ENCODE measurements at regions not wholly inside any gene's neighbourhood (a gene's known extent, or its start where the extent isn't known, plus 50 kb on each side); places are given as distances from the start of the nearest gene placed in this dataset.

GRCh38 chr20:39837561-39837960 lies 851.5 kb downstream of the MAFB start:
- Histone ChIP-seq H3K36me3 (ENCODE audit: insufficient read depth, low read length) (no peaks in the 10 kb centered on the region), H3K27ac (ENCODE audit: low read depth, low read length) (no peak overlapping the region), H3K4me1 (ENCODE audit: insufficient read depth, low read length) (no peaks in the 10 kb centered on the region), H3K27me3 (ENCODE audit: insufficient read depth, low read length) (no peaks in the 10 kb centered on the region), H3K4me3 (ENCODE audit: low read length in 2 of 2) (no peak overlapping the region), H3K9me3 (ENCODE audit: control insufficient read depth in 1 of 2, low read length in 2 of 2) (no peaks in the 10 kb centered on the region)
- ChIA-PET POLR2A (ENCODE audit: partially characterized antibody) (no interaction called here), CTCF (ENCODE audit: partially characterized antibody) (no interaction called here)
- Mint-ChIP-seq H3K36me3 (no peaks in the 10 kb centered on the region), H3K4me1 (no peaks in the 10 kb centered on the region), H3K9me3 (peaks cover 0 to 4% (median 0%) of the 10 kb centered on the region in 8 donors), H3K27me3 (peaks cover 0 to 3% of the 10 kb centered on the region in 2 donors), H3K27ac (no peak overlapping the region), H3K4me3 (no peak overlapping the region)
- DNase-seq: no peak
- intact Hi-C loops (cut with micrococcal nuclease): no loop called here

GRCh38 chr20:39835130-39835842 lies 853.8 kb downstream of the MAFB start:
- Histone ChIP-seq H3K27me3 (ENCODE audit: insufficient read depth, low read length) (no peaks in the 10 kb centered on the region), H3K27ac (ENCODE audit: low read depth, low read length) (no peak overlapping the region), H3K9me3 (ENCODE audit: control insufficient read depth in 1 of 2, low read length in 2 of 2) (no peaks in the 10 kb centered on the region), H3K4me1 (ENCODE audit: insufficient read depth, low read length) (no peaks in the 10 kb centered on the region), H3K36me3 (ENCODE audit: insufficient read depth, low read length) (no peaks in the 10 kb centered on the region), H3K4me3 (ENCODE audit: low read length in 2 of 2) (no peak overlapping the region)
- ChIA-PET POLR2A (ENCODE audit: partially characterized antibody) (no interaction called here), CTCF (ENCODE audit: partially characterized antibody) (no interaction called here)
- Mint-ChIP-seq H3K4me3 (no peak overlapping the region), H3K27me3 (peaks cover 0 to 3% of the 10 kb centered on the region in 2 donors), H3K4me1 (no peaks in the 10 kb centered on the region), H3K27ac (no peak overlapping the region), H3K36me3 (no peaks in the 10 kb centered on the region), H3K9me3 (peaks cover 0 to 4% (median 0%) of the 10 kb centered on the region in 8 donors)
- no peak for DNase-seq
- intact Hi-C loops (cut with micrococcal nuclease): no loop called here

- peaks cover 0 to 2% (median 0%) of the 10 kb centered on the region in 8 donors for H3K9me3 Mint-ChIP-seq
- no peaks in the 10 kb centered on the region for H3K36me3 ChIP-seq (ENCODE audit: insufficient read depth, low read length)
- CTCF ChIA-PET (ENCODE audit: partially characterized antibody): no interaction called here
- H3K36me3 Mint-ChIP-seq: no peaks in the 10 kb centered on the region
- H3K4me1 Mint-ChIP-seq: no peaks in the 10 kb centered on the region
- H3K27ac Mint-ChIP-seq: no peak overlapping the region
- H3K27ac ChIP-seq (ENCODE audit: low read depth, low read length): no peak overlapping the region
- H3K27me3 Mint-ChIP-seq: peaks cover 2 to 3% of the 10 kb centered on the region in 2 donors
- H3K4me1 ChIP-seq (ENCODE audit: insufficient read depth, low read length): no peaks in the 10 kb centered on the region
- POLR2A ChIA-PET (ENCODE audit: partially characterized antibody): no interaction called here
- intact Hi-C loops (cut with micrococcal nuclease): no loop called here
- no peak for DNase-seq
- no peak overlapping the region for H3K4me3 Mint-ChIP-seq
- no peak overlapping the region for H3K4me3 ChIP-seq (ENCODE audit: low read length in 2 of 2)
- no peaks in the 10 kb centered on the region for H3K27me3 ChIP-seq (ENCODE audit: insufficient read depth, low read length)
- H3K9me3 ChIP-seq (ENCODE audit: control insufficient read depth in 1 of 2, low read length in 2 of 2): no peaks in the 10 kb centered on the region
These were observed 858.1 kb downstream of the MAFB start for GRCh38 chr20:39830903-39831302.

GRCh38 chr20:39829661-39830060 lies 859.4 kb downstream of the MAFB start:
- CTCF ChIA-PET (ENCODE audit: partially characterized antibody): no interaction called here
- Histone ChIP-seq H3K27ac (ENCODE audit: low read depth, low read length) (no peak overlapping the region), H3K36me3 (ENCODE audit: insufficient read depth, low read length) (no peaks in the 10 kb centered on the region), H3K27me3 (ENCODE audit: insufficient read depth, low read length) (no peaks in the 10 kb centered on the region), H3K4me1 (ENCODE audit: insufficient read depth, low read length) (no peaks in the 10 kb centered on the region), H3K9me3 (ENCODE audit: control insufficient read depth in 1 of 2, low read length in 2 of 2) (no peaks in the 10 kb centered on the region), H3K4me3 (ENCODE audit: low read length in 2 of 2) (no peak overlapping the region)
- Mint-ChIP-seq H3K36me3 (no peaks in the 10 kb centered on the region), H3K4me1 (no peaks in the 10 kb centered on the region), H3K27ac (no peak overlapping the region), H3K9me3 (peaks cover 0 to 2% (median 0%) of the 10 kb centered on the region in 8 donors), H3K27me3 (peaks cover 2 to 3% of the 10 kb centered on the region in 2 donors), H3K4me3 (no peak overlapping the region)
- intact Hi-C loops (cut with micrococcal nuclease): no loop called here
- no peak for DNase-seq
- POLR2A ChIA-PET (ENCODE audit: partially characterized antibody): no interaction called here

GRCh38 chr20:39829256-39829655 lies 859.8 kb downstream of the MAFB start:
- no peaks in the 10 kb centered on the region for H3K36me3 Mint-ChIP-seq
- no peaks in the 10 kb centered on the region for H3K4me1 ChIP-seq (ENCODE audit: insufficient read depth, low read length)
- no peaks in the 10 kb centered on the region for H3K27me3 ChIP-seq (ENCODE audit: insufficient read depth, low read length)
- no peaks in the 10 kb centered on the region for H3K36me3 ChIP-seq (ENCODE audit: insufficient read depth, low read length)
- ChIA-PET CTCF (ENCODE audit: partially characterized antibody) (no interaction called here), POLR2A (ENCODE audit: partially characterized antibody) (no interaction called here)
- no peak overlapping the region for H3K4me3 Mint-ChIP-seq
- H3K9me3 ChIP-seq (ENCODE audit: control insufficient read depth in 1 of 2, low read length in 2 of 2): no peaks in the 10 kb centered on the region
- H3K9me3 Mint-ChIP-seq: peaks cover 0 to 2% (median 0%) of the 10 kb centered on the region in 8 donors
- no peak overlapping the region for H3K27ac Mint-ChIP-seq
- no peak for DNase-seq
- no peak overlapping the region for H3K27ac ChIP-seq (ENCODE audit: low read depth, low read length)
- no peak overlapping the region for H3K4me3 ChIP-seq (ENCODE audit: low read length in 2 of 2)
- peaks cover 2 to 3% of the 10 kb centered on the region in 2 donors for H3K27me3 Mint-ChIP-seq
- intact Hi-C loops (cut with micrococcal nuclease): no loop called here
- H3K4me1 Mint-ChIP-seq: no peaks in the 10 kb centered on the region

DNA sequence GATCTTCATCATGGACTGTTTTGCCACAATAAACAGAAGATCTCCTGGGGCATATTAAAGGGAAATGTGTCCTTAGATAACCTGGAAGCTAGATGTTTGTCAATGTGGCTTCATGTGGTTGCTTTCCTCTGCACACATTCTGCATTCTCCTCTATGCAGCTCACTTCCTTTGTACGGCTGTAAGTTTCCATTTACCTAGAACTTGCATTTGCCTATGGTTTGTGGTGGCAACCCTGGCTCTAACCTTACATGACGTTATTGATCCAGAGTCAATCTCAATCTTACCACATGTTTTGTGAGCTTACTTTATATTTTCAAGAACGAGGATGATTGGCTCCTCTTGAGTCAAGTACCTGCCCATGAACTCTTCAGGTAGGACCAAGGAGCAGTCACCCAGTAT lies 863.1 kb downstream of the MAFB start:
- no peak for DNase-seq
- Histone ChIP-seq H3K9me3 (ENCODE audit: control insufficient read depth in 1 of 2, low read length in 2 of 2) (no peaks in the 10 kb centered on the region), H3K4me1 (ENCODE audit: insufficient read depth, low read length) (no peaks in the 10 kb centered on the region), H3K27ac (ENCODE audit: low read depth, low read length) (no peak overlapping the region), H3K27me3 (ENCODE audit: insufficient read depth, low read length) (no peaks in the 10 kb centered on the region), H3K36me3 (ENCODE audit: insufficient read depth, low read length) (no peaks in the 10 kb centered on the region), H3K4me3 (ENCODE audit: low read length in 2 of 2) (no peak overlapping the region)
- CTCF ChIA-PET (ENCODE audit: partially characterized antibody): no interaction called here
- Mint-ChIP-seq H3K9me3 (peaks cover 0 to 3% (median 0%) of the 10 kb centered on the region in 8 donors), H3K27ac (no peak overlapping the region), H3K4me3 (no peak overlapping the region), H3K27me3 (peaks cover 2 to 3% of the 10 kb centered on the region in 2 donors), H3K36me3 (no peaks in the 10 kb centered on the region), H3K4me1 (no peaks in the 10 kb centered on the region)
- intact Hi-C loops (cut with micrococcal nuclease): no loop called here
- POLR2A ChIA-PET (ENCODE audit: partially characterized antibody): no interaction called here

- Histone ChIP-seq H3K4me3 (ENCODE audit: low read length in 2 of 2) (no peak overlapping the region), H3K9me3 (ENCODE audit: control insufficient read depth in 1 of 2, low read length in 2 of 2) (no peaks in the 10 kb centered on the region), H3K27ac (ENCODE audit: low read depth, low read length) (no peak overlapping the region), H3K4me1 (ENCODE audit: insufficient read depth, low read length) (no peaks in the 10 kb centered on the region), H3K36me3 (ENCODE audit: insufficient read depth, low read length) (no peaks in the 10 kb centered on the region), H3K27me3 (ENCODE audit: insufficient read depth, low read length) (no peaks in the 10 kb centered on the region)
- ChIA-PET POLR2A (ENCODE audit: partially characterized antibody) (no interaction called here), CTCF (ENCODE audit: partially characterized antibody) (no interaction called here)
- DNase-seq: no peak
- no peaks in the 10 kb centered on the region for H3K36me3 Mint-ChIP-seq
- H3K4me1 Mint-ChIP-seq: no peaks in the 10 kb centered on the region
- intact Hi-C loops (cut with micrococcal nuclease): no loop called here
- H3K4me3 Mint-ChIP-seq: no peak overlapping the region
- no peak overlapping the region for H3K27ac Mint-ChIP-seq
- peaks cover 2 to 3% of the 10 kb centered on the region in 2 donors for H3K27me3 Mint-ChIP-seq
- peaks cover 0 to 3% (median 0%) of the 10 kb centered on the region in 8 donors for H3K9me3 Mint-ChIP-seq
These were observed 863.4 kb downstream of the DHX35 start for GRCh38 chr20:39825524-39825923.

GRCh38 chr20:39823224-39823623 lies 861.1 kb downstream of the DHX35 start:
- Mint-ChIP-seq H3K27me3 (peaks cover 0 to 3% of the 10 kb centered on the region in 2 donors), H3K4me3 (no peak overlapping the region), H3K4me1 (no peaks in the 10 kb centered on the region), H3K36me3 (no peaks in the 10 kb centered on the region), H3K27ac (no peak overlapping the region), H3K9me3 (peaks cover 0 to 3% (median under 1%) of the 10 kb centered on the region in 8 donors)
- Histone ChIP-seq H3K27me3 (ENCODE audit: insufficient read depth, low read length) (no peaks in the 10 kb centered on the region), H3K36me3 (ENCODE audit: insufficient read depth, low read length) (no peaks in the 10 kb centered on the region), H3K4me1 (ENCODE audit: insufficient read depth, low read length) (no peaks in the 10 kb centered on the region), H3K4me3 (ENCODE audit: low read length in 2 of 2) (no peak overlapping the region), H3K27ac (ENCODE audit: low read depth, low read length) (no peak overlapping the region), H3K9me3 (ENCODE audit: control insufficient read depth in 1 of 2, low read length in 2 of 2) (no peaks in the 10 kb centered on the region)
- CTCF ChIA-PET (ENCODE audit: partially characterized antibody): no interaction called here
- intact Hi-C loops (cut with micrococcal nuclease): no loop called here
- no peak for DNase-seq
- POLR2A ChIA-PET (ENCODE audit: partially characterized antibody): no interaction called here
